RKO (cell line): ENCODE measurements at regions not wholly inside any gene's neighbourhood (a gene's known extent, or its start where the extent isn't known, plus 50 kb on each side); places are given as distances from the start of the nearest gene placed in this dataset.

Source experiments
- DNase-seq: peaks from one replicate; pipeline ENCODE4 v3.0.0-alpha.2; 2016; ENCODE audit warnings: low spot score

- no peak for DNase-seq
Observed at GRCh38 chr14:36028665-36029064, 147.9 kb downstream of the PTCSC3 start.

- DNase-seq, result no peak
Observed at GRCh38 chr14:36028218-36028617, 148.3 kb downstream of the PTCSC3 start.

- DNase-seq, result no peak
Observed at GRCh38 chr14:36027354-36027753, 149.2 kb downstream of the PTCSC3 start.

- no peak for DNase-seq
Observed at GRCh38 chr14:36022765-36023410, 153.6 kb downstream of the PTCSC3 start.

- DNase-seq, result no peak
Observed at GRCh38 chr14:36021591-36022320, 154.8 kb downstream of the PTCSC3 start.

GRCh38 chr14:36021030-36021422 is 155.5 kb downstream of the PTCSC3 start:
- no peak for DNase-seq

GRCh38 chr14:36020120-36021029 is 156.1 kb downstream of the PTCSC3 start:
- DNase-seq, result no peak

- DNase-seq, result no peak
Observed at GRCh38 chr14:36019126-36019525, 157.4 kb downstream of the PTCSC3 start.

GRCh38 chr14:36014236-36014635 is 162.3 kb downstream of the PTCSC3 start:
- no peak for DNase-seq

GRCh38 chr14:36013483-36013882 is 163.0 kb downstream of the PTCSC3 start:
- no peak for DNase-seq

GRCh38 chr14:36012621-36013020 is 163.9 kb downstream of the PTCSC3 start:
- no peak for DNase-seq

- DNase-seq, result no peak
Observed at GRCh38 chr14:36009643-36010042, 166.9 kb downstream of the PTCSC3 start.

- DNase-seq, result no peak
Observed at GRCh38 chr14:36006623-36007022, 169.9 kb downstream of the PTCSC3 start.

GRCh38 chr14:36005670-36006069 is 170.9 kb downstream of the PTCSC3 start:
- DNase-seq, result no peak

GRCh38 chr14:36001936-36002335 is 174.6 kb downstream of the PTCSC3 start:
- no peak for DNase-seq

GRCh38 chr14:35999294-35999693 is 173.2 kb downstream of the BRMS1L start:
- DNase-seq, result no peak

GRCh38 chr14:35998303-35998702 is 172.2 kb downstream of the BRMS1L start:
- DNase-seq, result no peak

- DNase-seq, result no peak
Observed at GRCh38 chr14:35993684-35993960, 167.5 kb downstream of the BRMS1L start.

- DNase-seq, result no peak
Observed at GRCh38 chr14:35992816-35993683, 166.9 kb downstream of the BRMS1L start.

GRCh38 chr14:35991356-35991755 is 165.2 kb downstream of the BRMS1L start:
- DNase-seq, result no peak

GRCh38 chr14:35989736-35990135 is 163.6 kb downstream of the BRMS1L start:
- no peak for DNase-seq
